ENCODE measurements at regions not wholly inside any gene's neighbourhood (a gene's known extent, or its start where the extent isn't known, plus 50 kb on each side); places are given as distances from the start of the nearest gene placed in this dataset.

DNA sequence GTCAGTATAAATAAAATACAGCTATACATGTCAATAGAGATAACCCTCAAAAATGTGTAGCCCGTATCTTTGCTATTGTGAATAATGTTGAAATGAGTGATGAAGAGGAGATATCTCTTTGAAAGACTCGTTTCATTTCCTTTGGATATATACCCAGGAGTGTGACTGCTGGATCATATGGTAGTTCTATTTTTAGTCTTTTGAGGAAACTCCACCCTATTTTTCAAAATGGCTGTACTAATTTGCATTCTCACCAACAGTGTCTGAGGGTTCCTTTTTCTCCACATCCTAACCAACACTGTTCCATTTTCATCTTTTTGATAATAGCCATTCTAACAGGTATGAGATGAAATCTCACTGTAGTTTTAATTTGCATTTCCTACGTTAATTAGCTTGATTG is 237.5 kb upstream of the GBE1 start:
- Histone ChIP-seq H3K27ac (ENCODE audit: low read depth, low read length) (no peak overlapping the region), H3K79me2 (ENCODE audit: control insufficient read depth, low read length) (no peaks in the 10 kb centered on the region), H3K9me2 (replicated peaks; ENCODE audit: control insufficient read depth, low read length) (no peaks in the 10 kb centered on the region), H3K4me1 (ENCODE audit: control insufficient read depth, low read length) (no peaks in the 10 kb centered on the region), H3K36me3 (ENCODE audit: control insufficient read depth, low read length) (no peaks in the 10 kb centered on the region), H4K20me1 (ENCODE audit: control insufficient read depth, insufficient read depth, low read depth, low read length) (no peaks in the 10 kb centered on the region), H3K4me2 (ENCODE audit: low read length) (no peak overlapping the region), H3K9me3 (ENCODE audit: control insufficient read depth, insufficient read depth, low read length) (no peaks in the 10 kb centered on the region), H3F3A (ENCODE audit: control insufficient read depth, insufficient read depth) (no peaks in the 10 kb centered on the region), H3K4me3 (ENCODE audit: low read length) (no peak overlapping the region), H3K27me3 (ENCODE audit: control insufficient read depth, low read length) (no peaks in the 10 kb centered on the region)
- TF ChIP-seq, protein P1, sequence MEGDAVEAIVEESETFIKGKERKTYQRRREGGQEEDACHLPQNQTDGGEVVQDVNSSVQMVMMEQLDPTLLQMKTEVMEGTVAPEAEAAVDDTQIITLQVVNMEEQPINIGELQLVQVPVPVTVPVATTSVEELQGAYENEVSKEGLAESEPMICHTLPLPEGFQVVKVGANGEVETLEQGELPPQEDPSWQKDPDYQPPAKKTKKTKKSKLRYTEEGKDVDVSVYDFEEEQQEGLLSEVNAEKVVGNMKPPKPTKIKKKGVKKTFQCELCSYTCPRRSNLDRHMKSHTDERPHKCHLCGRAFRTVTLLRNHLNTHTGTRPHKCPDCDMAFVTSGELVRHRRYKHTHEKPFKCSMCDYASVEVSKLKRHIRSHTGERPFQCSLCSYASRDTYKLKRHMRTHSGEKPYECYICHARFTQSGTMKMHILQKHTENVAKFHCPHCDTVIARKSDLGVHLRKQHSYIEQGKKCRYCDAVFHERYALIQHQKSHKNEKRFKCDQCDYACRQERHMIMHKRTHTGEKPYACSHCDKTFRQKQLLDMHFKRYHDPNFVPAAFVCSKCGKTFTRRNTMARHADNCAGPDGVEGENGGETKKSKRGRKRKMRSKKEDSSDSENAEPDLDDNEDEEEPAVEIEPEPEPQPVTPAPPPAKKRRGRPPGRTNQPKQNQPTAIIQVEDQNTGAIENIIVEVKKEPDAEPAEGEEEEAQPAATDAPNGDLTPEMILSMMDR (IDR thresholded peaks at IDR 0.05; ENCODE audit: low read depth, low read length, poor library complexity, severe bottlenecking) = no peak
- TF ChIP-seq EZH2phosphoT487 (IDR thresholded peaks at IDR 0.05; ENCODE audit: borderline replicate concordance, low read length) = no peak

DNA sequence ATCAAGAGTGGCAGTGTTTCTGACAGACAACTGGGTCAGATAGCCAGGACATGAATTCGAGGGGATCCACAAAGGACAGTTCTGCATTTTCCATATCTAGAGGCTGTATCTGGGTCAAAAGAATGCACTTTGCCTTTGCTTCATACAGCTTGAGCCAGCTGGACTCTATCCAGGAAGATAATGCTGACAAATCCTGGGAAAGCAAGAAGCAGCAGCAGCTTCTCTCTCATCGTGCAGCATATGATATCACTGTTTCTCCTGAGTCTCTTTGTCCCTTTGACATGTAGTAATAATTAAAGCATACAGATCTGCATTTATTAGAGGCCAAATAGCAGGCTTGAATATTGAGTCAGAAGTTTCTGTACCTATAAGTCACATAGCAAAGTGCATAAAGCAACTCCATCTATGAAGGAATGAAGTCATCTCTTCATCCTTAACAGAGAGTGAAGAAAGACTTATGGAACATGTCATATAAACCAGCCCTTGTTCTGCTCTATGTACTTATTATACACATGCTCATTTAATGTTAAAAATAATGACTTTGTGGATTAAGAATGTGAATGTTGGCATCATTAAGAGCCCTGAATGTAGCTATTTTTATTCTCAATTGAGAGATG is 236.8 kb upstream of the GBE1 start:
- no peak overlapping the region for H3K4me3 ChIP-seq (ENCODE audit: low read length)
- H3K4me2 ChIP-seq (ENCODE audit: low read length) = no peak overlapping the region
- H3K9me2 ChIP-seq (replicated peaks; ENCODE audit: control insufficient read depth, low read length) = no peaks in the 10 kb centered on the region
- H3K9me3 ChIP-seq (ENCODE audit: control insufficient read depth, insufficient read depth, low read length) = no peaks in the 10 kb centered on the region
- no peaks in the 10 kb centered on the region for H3K4me1 ChIP-seq (ENCODE audit: control insufficient read depth, low read length)
- no peaks in the 10 kb centered on the region for H3K27me3 ChIP-seq (ENCODE audit: control insufficient read depth, low read length)
- H3F3A ChIP-seq (ENCODE audit: control insufficient read depth, insufficient read depth) = no peaks in the 10 kb centered on the region
- H3K36me3 ChIP-seq (ENCODE audit: control insufficient read depth, low read length) = no peaks in the 10 kb centered on the region
- H3K27ac ChIP-seq (ENCODE audit: low read depth, low read length) = no peak overlapping the region
- no peak for TF ChIP-seq EZH2phosphoT487 (IDR thresholded peaks at IDR 0.05; ENCODE audit: borderline replicate concordance, low read length)
- TF ChIP-seq, protein P1 (IDR thresholded peaks at IDR 0.05; ENCODE audit: low read depth, low read length, poor library complexity, severe bottlenecking) = no peak
- no peaks in the 10 kb centered on the region for H4K20me1 ChIP-seq (ENCODE audit: control insufficient read depth, insufficient read depth, low read depth, low read length)
- H3K79me2 ChIP-seq (ENCODE audit: control insufficient read depth, low read length) = no peaks in the 10 kb centered on the region

DNA sequence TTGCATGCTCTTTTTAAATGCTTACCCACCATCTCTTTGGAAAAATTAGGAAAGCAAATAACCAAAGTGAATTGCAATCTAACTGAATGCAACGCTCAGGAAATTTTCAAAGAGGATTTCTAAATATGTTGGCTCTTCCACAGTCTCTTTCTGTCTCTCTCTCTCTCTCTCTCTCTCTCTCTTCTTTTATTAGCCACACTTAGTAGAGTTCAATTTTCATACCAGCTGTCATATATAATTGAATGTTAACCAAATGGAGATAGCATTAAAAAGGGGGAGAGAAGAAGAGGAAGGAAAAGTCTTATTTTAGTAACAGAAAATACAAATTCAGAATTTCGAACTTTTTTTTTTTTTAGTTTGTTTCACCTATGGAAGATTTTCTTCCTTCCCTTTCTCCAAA is 235.9 kb upstream of the GBE1 start:
- Histone ChIP-seq H3F3A (ENCODE audit: control insufficient read depth, insufficient read depth) (no peaks in the 10 kb centered on the region), H3K4me3 (ENCODE audit: low read length) (no peak overlapping the region), H3K27me3 (ENCODE audit: control insufficient read depth, low read length) (no peaks in the 10 kb centered on the region), H3K4me1 (ENCODE audit: control insufficient read depth, low read length) (no peaks in the 10 kb centered on the region), H3K27ac (ENCODE audit: low read depth, low read length) (no peak overlapping the region), H4K20me1 (ENCODE audit: control insufficient read depth, insufficient read depth, low read depth, low read length) (no peaks in the 10 kb centered on the region), H3K9me3 (ENCODE audit: control insufficient read depth, insufficient read depth, low read length) (no peaks in the 10 kb centered on the region), H3K79me2 (ENCODE audit: control insufficient read depth, low read length) (no peaks in the 10 kb centered on the region), H3K36me3 (ENCODE audit: control insufficient read depth, low read length) (no peaks in the 10 kb centered on the region), H3K9me2 (replicated peaks; ENCODE audit: control insufficient read depth, low read length) (no peaks in the 10 kb centered on the region), H3K4me2 (ENCODE audit: low read length) (no peak overlapping the region)
- TF ChIP-seq EZH2phosphoT487 (IDR thresholded peaks at IDR 0.05; ENCODE audit: borderline replicate concordance, low read length) = no peak

DNA sequence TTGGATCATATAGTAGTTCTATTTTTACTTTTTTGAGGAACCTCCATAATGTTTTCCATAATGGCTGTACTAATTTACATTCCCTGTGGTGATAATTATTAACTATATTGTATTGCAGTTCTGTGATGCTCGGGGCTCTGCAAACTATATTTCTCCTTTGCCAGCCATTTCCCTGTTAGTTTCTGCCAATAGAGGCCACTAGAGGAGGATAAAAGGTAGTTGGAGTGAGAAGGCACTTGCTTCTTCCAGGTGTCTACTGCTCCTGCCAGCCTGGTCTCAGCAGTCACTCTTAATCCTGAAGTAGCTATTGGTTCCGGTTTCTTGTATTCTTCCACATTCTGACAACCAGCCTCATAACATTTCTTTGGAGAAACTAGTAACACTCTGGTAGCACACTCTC is 233.9 kb upstream of the GBE1 start:
- Histone ChIP-seq H4K20me1 (ENCODE audit: control insufficient read depth, insufficient read depth, low read depth, low read length) (no peaks in the 10 kb centered on the region), H3K27ac (ENCODE audit: low read depth, low read length) (no peak overlapping the region), H3K36me3 (ENCODE audit: control insufficient read depth, low read length) (no peaks in the 10 kb centered on the region), H3F3A (ENCODE audit: control insufficient read depth, insufficient read depth) (no peaks in the 10 kb centered on the region), H3K9me2 (replicated peaks; ENCODE audit: control insufficient read depth, low read length) (no peaks in the 10 kb centered on the region), H3K4me1 (ENCODE audit: control insufficient read depth, low read length) (no peaks in the 10 kb centered on the region), H3K9me3 (ENCODE audit: control insufficient read depth, insufficient read depth, low read length) (no peaks in the 10 kb centered on the region), H3K79me2 (ENCODE audit: control insufficient read depth, low read length) (no peaks in the 10 kb centered on the region), H3K4me2 (ENCODE audit: low read length) (no peak overlapping the region), H3K4me3 (ENCODE audit: low read length) (no peak overlapping the region), H3K27me3 (ENCODE audit: control insufficient read depth, low read length) (no peaks in the 10 kb centered on the region)
- TF ChIP-seq, protein P1 (IDR thresholded peaks at IDR 0.05; ENCODE audit: low read depth, low read length, poor library complexity, severe bottlenecking) = no peak
- TF ChIP-seq EZH2phosphoT487 (IDR thresholded peaks at IDR 0.05; ENCODE audit: borderline replicate concordance, low read length) = no peak
